ENCODE measurements at regions not wholly inside any gene's neighbourhood (a gene's known extent, or its start where the extent isn't known, plus 50 kb on each side); places are given as distances from the start of the nearest gene placed in this dataset.
"Not testable (repeated sequence)": the region's sequence is repeated elsewhere in the genome, so short reads cannot be mapped to it uniquely, and the experiment has no call there.

DNA sequence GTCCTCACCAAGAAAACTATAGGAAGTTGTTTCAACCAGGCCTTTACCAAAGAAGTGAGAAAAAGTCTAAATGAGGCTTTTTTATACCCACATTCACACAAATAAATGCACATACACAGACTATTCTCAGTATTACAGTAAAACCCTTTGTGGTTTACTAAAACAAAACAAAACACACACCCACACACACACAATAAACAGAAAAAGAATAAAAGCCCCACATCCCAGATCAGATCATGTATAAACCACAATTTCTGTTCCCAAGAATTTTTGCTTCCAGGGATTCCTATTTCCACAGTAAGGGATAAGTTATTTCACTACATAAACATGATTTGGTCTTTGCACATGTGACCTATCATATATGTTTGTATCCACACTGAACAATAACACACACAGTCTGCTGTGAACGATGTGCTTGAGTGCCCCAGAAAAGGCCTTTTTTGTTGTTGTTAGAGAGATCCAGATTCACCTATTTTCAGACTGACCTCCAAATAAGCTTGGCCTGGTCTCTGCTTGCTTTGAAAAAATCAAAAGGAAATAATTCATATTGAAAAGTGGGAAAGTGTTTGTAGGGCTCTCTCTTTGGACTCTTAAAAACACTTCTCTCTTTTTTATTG lies 283.4 kb upstream of the ATP11B start:
- no peak for DNase-seq (ENCODE audit: low spot score)

DNA sequence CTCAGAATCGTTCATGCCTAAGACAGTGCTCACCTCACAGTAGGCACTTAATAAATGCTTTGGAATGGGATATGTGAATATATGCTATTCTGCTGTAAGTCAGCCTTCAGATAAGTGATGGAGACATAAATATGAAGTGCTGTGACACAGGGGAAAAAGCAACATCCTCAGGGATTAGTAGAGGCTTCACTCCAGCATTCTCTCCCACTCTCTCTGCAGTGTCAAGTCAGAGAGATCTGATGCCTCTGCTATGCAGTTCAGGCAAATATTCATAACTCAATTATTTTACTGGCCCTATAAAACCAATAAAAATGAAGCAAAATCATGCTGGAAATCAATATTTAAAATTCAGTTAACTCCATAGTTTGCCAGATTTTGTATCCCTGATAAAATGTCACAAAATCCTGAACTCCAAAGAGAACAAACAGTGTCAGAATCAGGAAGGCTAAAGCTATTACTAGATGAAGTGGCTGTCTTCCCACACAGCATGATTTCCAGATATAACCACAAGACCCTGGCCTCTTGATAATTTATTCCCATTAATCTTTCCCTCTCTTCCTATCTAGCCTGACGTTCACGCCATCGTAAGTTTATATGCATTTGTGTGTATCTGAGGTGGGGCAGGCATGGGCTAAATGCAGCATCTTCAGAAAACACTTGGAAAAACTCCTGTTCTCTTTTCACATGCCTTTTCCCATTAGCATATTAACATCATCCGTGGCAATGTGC lies 278.9 kb upstream of the ATP11B start:
- no peak for DNase-seq (ENCODE audit: low spot score)

DNA sequence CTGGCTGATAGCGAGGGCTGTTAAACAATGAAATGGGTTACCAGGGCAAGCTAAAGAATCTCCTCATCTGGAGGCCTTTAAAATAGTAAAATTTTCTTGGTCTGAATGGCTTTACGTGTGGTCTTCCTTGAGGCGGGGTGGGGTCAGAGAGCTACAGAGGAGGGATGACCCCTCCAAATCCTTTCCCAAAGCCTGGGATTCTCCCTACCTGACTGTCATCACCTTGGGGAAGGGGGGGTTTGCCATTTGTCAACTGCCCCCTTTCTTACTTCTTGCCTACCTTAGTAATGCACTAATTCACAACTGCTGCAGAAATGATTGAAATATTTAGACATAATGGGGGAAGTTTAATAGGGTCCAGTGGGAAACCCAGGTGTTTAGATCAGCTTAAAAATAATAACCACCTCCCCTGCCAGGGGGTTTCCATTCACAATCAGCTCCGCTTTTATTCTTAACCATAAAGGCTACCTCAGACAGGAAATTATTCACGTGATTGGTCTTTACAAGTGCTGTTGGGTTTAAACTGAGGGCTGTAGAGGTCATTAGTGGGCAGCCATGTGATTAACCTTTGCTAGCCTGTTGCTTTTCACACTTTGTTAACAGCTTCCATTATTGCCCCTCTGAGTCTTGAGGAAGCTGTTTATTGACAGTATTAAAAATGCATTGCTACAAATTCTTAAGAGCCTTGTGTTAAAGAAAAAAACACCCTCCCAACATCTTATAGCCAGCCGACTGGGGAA lies 276.5 kb upstream of the ATP11B start:
- no peak for DNase-seq (ENCODE audit: low spot score)

DNA sequence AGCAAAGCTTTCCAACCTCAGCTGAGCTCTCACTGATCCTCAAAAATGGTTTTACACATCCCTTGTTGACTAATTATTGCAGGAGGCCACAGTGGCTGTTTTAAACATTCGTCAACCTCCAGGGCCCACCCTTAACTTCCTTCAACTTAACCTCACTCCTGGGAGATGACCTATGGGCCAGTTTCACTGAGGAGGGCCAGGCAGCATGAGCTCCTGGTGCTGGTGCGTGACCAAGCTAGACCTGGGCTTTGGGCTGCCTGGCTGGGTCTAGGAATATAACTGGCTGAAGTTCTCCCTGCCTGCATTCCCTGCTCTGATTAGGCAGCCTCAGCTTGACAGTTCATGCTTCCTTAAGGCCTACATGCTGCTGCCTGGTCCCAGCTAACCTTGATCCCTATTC lies 273.7 kb upstream of the ATP11B start:
- no peak for DNase-seq (ENCODE audit: low spot score)

DNA sequence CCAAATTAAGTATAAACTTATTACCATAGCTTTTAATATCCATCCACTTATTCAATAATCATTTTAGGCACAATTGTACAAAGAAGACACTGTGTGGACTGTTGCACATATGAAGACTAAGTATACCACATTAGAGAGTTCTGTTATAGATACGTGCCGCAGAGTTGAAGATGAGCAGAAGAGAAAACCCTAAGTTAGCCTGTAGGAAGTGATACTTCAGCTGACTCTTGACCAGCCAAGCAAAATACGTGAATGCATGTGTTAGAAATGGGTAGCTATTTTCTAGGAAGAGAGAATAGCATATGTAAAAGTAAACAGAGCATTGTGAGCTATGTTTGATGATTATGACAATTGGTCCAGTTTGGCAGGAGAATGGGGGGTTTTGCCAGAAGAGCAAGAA lies 272.0 kb upstream of the ATP11B start:
- no peak for DNase-seq (ENCODE audit: low spot score)

DNA sequence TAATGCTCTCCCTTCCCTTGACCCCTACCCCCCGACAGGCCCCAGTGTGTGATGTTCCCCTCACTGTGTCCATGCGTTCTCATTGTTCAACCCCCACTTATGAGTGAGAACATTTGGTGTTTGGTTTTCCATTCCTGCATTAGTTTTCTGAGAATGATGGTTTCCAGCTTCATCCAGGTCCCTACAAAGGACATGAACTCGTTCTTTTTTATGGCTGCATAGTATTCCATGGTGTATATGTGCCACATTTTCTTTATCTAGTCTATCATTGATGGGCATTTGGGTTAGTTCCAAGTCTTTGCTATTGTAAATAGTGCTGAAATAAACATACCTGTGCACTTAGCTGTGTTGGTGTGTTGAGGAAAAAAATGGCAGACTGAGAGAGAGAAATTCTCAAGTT lies 269.9 kb upstream of the ATP11B start:
- not testable (repeated sequence) for DNase-seq (ENCODE audit: low spot score)

DNA sequence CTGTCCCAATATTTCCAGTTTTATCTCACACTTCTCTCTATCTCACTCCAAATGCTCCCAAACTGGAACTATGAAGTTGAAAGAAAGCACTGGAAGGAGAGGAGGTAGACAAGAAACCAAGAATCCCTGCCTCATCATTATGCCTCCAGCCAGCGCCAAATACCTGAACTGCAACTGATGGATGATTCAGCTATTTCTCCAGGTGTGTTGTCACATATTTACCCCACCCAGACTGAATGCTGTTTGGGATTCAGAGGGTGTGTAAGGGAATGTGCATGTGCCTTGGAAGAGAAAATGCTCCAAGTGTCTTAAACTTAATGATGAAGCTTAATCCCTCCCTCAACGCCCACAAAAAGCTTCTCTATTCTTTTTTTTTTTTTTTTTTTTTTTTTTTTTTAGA lies 269.5 kb upstream of the ATP11B start:
- DNase-seq (ENCODE audit: low spot score) = no peak

DNA sequence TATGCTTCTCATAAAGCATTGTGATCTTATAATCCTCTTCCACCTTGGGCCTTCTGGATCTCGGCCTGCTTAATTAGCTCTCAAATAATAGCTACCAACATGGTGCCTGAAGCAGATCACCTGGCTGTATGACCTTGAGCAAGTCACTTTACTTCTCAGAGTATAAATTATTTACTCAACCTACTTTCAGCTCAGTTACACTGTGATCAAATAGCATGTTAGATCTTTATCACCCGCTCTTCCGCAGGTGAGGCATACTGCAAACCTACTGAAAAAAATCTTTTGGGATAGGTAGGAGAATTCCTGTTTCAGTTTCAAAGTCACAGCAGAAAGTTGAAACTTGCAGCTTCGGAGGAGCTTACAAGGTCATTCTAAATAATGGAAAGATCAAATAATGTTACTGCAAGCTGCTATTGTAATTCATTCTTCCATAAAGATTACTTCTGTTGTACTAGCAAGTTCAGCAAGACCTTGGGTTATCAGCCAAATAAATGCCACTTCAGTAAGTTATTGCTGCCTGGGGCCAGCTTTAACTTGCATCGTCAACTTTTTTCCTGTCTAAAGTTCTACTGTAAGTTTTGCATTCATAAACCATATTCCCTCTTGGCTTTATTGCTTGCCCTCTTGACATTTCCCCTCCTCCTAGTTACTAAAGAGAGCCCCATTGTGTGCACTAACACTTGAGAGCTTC lies 268.4 kb upstream of the ATP11B start:
- no peak for DNase-seq (ENCODE audit: low spot score)

DNA sequence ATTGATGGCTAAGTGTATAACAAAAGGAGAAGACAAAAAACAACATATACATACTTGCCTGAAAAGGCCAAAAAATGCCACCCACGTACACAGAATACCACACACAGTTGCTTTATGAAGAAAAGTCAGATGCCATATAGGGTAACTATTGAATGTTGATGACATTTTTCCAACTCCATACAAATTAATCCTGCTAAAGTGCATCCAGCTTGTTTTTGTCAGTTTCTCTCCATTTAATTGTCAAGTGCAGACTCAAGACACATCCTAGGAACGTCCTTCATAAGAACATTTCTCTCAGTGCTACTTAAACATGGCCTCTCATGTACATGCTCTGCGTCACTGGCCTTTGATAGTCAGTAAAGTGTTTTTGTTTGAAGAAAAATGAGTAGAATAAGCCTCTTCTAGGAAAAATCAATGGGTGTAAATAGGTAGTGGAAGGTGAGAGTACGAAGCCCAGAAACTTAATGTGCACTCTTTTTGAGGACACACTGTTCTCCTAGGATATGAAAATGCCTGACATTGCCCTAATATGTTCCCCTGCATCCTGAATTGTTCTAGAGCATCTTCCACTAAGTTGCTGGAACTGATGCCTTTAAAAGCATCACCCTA lies 267.4 kb upstream of the ATP11B start:
- DNase-seq (ENCODE audit: low spot score) = no peak

DNA sequence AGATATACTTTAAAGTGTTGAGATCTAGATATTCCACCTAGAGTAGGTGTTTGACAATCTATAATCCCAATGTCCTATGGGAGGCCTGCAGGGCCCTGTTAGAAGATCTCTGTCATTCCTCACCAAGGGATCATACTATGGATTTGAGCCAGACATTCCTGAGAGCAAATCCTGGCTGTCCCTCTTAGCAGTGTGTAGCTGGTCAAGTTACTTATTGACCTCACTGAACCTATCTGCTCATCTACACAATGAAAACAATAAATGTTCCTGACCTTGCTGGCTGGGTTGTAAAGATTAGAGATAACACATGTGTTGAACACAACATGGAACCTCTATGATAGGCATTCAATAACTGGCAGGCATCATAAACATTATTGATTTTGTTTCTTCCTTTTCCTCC lies 265.6 kb upstream of the ATP11B start:
- no peak for DNase-seq (ENCODE audit: low spot score)

DNA sequence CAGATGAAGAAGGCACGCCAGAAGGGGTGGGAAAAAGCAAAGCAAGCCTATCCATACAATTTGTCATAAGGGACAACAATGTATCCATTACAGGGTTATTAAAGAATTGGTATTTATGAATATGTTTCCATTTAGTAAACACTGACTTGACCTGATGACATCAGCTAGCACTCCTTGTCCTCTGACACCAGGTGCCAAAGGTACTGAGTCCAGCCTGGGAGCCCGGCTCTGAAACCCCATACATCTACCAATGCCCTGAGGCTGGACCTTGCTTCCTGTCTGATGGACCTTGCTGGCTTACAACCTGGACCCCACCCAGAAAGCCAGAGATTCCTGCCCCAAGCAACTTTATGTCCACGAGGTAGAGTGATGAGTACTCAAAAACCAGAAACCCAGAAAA lies 263.0 kb upstream of the ATP11B start:
- DNase-seq (ENCODE audit: low spot score) = no peak

DNA sequence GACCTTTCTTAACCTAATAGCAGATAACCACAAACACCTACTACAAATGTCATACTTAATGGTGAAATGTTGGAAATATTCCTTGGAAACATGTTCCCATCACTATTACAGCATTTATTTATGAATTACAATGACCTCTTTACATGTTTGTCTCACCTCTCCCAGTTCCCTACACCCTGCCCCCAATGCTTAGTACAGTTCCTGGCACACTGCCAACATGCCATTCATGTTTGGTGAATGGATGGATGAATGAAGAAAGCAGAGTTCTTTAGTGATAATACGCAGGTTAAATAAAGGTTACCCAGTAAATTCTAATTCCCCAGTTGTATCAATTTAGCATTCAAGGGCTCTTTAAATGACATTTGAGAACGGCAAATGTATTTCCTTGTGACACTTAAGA lies 259.9 kb upstream of the ATP11B start:
- no peak for DNase-seq (ENCODE audit: low spot score)

DNA sequence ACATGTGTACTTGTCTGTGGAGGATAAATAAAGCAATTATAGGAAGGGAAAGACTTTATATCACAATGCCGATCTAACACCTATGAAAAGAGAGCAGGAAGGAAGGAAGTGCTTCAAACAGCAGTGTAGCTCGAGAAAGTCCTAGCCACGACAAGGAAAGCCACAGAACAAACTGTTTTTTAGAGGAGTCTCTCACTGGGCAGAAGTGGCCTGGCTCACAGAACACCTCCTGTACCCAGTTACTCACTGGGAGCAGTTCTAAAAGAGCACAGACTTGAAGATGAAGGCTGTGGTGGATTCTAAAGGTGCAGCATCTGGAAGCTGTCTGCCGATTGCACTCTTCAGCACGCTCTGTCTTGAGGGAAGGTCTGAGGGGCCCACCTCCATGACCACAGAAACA lies 248.8 kb upstream of the ATP11B start:
- DNase-seq (ENCODE audit: low spot score) = no peak

DNA sequence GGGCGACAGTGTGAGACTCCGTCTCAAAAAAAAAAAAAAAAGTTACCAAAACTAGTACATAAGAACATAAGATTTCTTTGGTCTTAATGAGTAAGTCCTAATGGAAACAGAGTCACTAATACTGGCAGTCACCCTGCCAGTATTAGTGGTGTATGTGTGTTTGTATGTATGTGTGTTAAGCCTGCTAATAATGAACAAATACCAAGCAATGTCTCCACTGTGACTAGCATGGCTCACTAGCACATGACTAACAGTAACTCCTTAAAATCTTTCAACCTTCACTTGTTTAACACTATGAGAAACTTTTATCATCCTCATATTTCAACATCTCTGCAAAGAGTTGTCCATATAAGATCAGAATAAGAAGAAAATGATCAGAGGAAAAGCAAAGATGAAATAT lies 231.0 kb upstream of the ATP11B start:
- DNase-seq (ENCODE audit: low spot score) = no peak

DNA sequence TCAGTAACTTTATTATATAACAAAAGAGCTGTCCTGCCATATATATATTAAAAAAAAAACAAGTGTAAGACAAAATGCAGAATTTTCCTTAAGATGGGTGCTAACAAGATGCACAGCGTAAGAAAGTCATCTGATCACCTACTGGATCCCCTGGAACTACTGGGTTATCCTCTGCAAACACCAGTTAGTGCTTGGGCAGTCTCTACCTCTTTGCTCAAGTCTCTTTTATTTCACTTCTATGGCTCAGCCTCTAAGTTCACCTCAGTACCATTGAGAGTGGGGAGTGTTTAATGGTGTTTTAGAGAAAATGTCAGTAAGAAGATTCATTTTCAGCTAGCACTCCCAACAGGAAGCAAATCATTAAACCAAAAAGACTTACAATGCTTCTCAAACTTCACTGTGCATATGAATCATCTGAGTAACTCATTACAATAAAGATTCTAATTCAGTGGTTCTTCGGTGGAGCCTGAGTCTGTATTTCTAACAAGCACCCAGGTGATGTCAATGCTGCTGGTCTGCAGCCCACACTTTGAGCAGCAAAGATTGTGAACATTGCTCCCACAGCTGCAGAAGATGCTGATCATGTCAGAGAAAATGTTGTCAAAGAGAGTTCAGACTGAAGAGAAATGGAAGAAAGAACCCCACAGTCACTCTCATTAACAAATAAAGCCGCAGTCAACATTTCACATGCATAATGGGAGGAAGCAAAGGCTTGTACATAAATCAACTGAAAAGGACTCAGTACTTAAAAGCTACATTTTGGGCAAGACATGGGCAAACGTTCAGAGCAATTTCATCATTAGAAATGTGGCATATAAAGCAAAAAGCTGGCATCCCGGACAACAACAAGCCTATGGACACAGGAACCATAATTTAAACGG lies 227.1 kb upstream of the ATP11B start:
- no peak for DNase-seq (ENCODE audit: low spot score)

DNA sequence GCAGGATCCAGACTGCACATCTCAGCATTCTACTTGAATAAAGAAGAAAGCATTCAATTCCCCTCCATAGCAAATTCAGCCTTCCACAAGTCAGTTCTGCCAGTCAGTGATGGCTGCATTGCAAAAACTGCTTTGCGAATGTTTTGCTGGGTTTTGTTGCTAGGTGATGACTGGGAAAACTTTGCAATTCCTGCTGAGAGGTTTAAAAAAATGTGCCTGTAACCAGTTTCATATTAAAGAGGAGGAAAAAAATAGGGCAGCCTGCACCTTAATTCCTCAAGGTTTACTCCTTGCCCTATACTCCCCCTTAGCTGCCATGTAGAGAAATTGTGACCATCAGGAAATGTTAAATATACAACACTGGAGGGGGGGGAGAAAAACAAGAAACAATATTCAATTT lies 225.6 kb upstream of the ATP11B start:
- no peak for DNase-seq (ENCODE audit: low spot score)

DNA sequence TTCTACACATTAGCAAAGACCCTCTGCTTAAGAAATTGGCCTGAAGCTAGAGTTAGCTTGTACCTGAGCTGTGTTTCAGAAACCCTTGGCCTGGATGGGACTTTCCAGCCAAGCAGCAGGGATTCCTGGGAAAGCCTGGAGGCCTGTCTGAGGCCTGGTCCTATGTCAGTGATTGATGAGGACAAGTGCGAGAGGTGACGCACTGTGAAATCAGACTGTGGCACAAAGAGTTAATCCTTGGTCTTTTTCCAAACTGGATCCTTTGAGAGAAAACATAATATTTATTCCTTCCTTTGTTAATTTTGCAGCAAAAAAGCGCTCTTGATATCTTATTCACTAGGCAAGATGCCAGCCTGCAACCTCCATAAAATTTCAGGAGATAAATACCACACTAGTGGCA lies 225.0 kb upstream of the ATP11B start:
- no peak for DNase-seq (ENCODE audit: low spot score)

DNA sequence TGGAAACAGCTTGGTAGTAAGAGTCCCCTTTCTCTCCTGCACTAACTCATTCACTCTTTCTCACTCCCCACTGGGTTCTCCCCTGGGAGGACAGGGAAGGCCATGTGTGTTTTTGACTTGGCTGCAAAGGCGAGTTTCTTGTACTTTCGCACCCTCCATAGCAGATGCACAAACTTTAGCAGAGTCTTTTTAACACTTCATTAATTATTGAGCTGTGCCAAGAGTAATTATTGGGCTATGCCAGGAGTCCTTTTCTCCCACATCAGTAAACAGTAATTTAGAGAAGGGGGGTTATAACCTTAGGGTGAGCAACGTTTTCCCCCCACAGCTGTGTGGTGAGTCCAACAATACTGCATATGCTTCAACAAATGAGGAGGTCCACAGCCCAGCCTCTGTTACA lies 224.4 kb upstream of the ATP11B start:
- DNase-seq (ENCODE audit: low spot score) = no peak

DNA sequence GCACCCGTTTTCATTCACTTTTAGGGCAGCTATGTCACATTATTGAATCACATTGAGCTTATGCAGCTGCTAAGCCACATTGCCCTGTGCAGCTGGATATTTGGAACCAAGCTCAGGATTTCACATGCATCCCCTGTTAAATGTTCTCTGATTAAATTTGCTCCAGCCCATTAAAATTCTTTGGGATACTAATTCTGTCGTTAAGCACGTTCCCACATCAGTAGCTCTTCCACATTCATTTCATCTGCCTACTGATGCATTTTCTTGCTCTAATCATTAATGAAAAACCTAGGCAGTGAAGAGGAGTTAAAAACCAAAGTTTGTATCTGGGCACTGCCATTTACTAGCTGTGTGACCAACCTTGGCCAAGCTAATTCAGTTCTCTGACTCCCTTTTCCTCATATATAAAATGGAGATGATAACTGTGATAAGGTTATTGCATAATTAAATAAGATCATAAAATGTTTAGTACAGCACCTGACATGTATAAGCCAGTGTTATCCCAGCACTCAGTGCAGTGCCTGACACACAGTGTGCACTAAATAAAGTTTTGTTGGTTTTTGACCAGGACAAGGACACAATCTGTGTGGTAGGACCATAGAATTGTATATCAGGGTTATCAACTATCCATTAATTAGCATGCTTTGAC lies 222.2 kb upstream of the ATP11B start:
- DNase-seq (ENCODE audit: low spot score) = no peak

DNA sequence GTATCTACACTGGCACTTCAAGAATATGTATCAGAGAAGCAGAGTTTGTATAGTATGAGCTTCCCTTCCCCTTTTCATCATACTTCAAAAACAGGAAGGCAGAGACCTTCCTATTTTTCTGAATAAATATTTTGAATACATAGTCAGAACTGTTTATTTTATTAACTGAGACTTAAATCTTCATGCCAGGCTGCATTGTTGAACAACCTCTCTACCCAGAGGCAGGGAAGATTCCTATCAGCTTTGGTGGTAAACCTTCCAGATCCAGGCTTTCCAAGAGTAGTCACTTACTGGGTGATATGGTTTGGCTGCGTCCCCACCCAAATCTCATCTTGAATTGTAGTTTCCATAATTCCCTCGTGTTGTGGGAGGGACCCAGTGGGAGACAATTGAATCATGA lies 217.4 kb upstream of the ATP11B start:
- no peak for DNase-seq (ENCODE audit: low spot score)

DNA sequence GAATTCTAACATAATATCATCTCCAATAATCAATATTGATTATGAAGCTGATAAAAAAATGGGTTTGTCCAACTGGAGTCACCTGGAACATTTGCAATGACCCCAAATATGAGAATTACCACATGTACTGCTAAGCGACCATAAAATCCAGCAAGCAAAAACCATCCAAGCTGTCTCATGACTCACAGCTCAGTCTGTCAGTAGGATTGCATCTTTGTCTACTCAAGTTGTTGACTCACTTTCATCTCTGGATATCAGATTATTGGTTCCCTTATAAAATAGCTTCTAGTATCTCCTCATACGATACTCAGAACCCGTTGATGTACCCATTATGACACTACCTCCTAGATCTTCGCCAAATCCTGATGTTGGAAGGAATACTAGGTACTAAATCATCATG lies 209.8 kb upstream of the ATP11B start:
- DNase-seq (ENCODE audit: low spot score) = no peak
